ENCODE measurements at regions not wholly inside any gene's neighbourhood (a gene's known extent, or its start where the extent isn't known, plus 50 kb on each side); places are given as distances from the start of the nearest gene placed in this dataset.

GRCh38 chrX:148372925-148373324 lies 127.5 kb upstream of the AFF2 start:
- DNase-seq: no peak

- DNase-seq: no peak
Measured at GRCh38 chrX:148376342-148376741, 124.1 kb upstream of the AFF2 start.

DNA sequence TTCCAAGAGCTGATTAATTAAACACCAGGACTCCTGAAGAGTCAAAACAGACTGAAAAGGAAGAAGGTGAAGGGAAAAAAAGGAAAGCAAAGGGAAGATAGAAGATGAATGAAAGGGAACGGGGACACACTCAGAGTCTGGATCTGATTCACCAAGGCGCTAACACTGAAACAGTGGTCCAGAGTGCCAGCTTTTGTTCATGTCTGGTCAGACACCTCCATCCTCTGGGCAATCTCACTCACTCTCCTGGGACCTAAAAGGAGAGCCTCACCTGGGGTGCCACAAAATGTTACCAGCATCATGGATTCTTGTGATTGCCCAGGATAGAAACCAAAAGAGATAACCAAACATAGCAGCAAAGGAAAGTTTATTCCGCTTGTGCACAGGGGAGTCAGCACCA lies 120.3 kb upstream of the AFF2 start:
- no peak for DNase-seq

DNA sequence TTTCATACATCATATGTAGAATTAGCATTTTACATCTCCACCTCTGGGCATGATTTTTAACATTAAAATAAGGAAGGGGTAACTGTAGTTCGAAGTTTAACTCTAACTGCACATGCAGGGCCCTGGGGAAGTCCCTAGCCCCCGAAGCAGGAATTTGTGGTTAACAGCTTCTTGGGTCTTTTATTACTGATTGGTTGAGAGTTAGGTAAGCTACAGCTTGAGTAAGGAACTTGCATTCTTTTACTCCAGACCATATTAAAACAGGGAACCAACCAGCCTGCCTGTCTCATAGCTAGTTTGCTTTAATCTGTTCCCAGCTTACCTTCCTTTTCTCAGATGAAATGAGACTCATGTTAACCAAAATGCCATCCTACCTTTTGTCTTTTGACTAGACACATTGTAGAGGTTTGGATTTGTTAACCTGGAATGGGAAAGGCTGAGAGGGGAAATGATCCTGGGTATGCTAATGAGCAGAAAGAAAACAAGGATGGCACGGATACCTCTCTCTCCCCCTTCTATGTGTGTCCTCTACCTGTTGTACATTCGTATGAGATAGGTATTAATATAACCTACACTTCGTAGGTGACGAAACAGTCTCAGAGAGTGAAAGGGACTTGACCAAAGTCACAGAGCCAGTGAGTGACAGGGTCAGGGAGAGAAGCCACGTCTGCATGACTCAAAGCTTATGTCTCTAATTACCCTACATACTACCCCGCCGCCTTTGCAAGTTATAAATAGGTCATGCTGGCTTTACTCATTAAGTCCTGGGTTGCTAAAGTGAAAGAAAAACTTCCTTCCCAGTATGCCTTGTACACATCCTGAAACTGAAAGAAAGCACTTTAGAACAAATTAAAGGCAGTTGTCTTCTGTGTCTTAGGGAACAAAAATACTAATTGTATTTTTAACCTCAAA lies 119.5 kb upstream of the AFF2 start:
- peak; percentile 1 for DNase-seq

DNA sequence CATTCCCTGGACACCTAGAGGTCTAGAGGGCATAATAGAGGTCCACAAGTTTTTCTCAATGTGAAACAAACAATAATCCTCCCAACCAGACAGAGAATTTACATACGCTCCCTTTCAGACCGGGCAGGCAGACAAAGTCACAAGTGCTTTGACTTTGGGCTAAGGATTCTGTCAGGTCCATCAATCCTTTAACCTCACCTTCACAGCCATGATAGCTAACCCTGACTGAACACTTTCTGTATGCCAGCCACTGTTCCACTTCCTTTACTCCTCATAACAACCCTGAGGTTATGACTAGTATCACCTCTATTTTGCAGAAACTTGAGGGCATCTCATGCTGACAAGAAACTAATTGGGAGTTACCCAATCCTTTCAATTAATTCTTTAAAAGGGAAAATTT lies 118.8 kb upstream of the AFF2 start:
- no peak for DNase-seq

DNA sequence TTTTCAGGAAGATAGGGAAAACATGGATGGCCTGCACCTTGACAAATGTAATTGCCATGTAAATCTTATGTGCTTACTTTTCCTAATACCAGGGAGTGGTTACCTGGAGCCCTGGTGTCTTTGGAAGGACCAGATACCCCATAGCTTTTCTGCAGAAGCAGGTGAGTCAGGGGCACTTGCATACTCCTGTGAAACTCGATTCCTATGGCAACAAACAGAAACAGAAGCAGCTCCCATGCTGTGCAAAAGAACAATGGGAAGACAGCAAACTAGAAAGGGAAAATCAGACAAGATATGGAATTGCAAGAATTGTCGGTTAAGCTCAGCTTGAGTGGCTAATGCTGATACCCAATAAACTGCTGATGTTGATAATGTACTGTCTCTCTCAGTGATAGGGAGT lies 117.4 kb upstream of the AFF2 start:
- no peak for DNase-seq

- DNase-seq: no peak
Measured at GRCh38 chrX:148385471-148385870, 114.9 kb upstream of the AFF2 start.

DNA sequence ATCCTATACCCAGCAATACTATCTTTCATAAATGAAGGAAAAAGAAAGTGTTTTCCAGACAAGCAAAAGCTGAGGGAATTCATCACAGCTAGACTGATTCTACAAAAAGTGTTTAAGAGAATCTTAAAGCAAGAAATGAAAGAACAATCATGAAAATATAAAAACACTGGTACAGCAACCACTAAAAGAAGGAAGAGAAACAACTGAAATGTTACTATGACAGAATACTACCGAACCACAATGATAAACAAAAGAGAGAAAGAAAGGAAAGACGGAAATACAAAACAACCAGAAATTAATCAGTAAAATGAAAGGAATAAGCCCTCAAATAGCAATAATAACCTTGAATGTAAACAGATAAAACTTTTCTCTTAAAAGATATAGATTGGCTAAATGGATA lies 110.8 kb upstream of the AFF2 start:
- DNase-seq: no peak

DNA sequence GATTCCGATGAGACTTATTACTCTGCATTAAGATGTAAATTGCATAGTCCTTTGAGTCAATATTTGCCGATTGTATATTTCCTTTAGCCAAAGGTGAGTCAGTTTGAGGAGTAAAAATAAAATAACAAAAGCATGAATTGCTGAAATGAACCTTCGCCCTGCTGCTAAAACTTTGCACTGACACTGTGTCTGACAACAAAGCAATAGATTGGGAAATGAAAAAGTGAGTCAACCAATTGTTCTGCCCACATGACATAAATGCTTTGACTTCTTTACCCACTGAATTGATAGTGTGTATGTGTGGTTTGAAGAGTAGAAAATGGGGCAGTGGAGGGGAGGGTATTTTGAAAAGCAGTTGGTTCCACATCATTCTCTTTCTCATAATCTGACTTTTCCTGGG lies 88.4 kb upstream of the AFF2 start:
- DNase-seq: no peak

- no peak for DNase-seq
Measured at GRCh38 chrX:148416142-148416541, 84.3 kb upstream of the AFF2 start.

DNA sequence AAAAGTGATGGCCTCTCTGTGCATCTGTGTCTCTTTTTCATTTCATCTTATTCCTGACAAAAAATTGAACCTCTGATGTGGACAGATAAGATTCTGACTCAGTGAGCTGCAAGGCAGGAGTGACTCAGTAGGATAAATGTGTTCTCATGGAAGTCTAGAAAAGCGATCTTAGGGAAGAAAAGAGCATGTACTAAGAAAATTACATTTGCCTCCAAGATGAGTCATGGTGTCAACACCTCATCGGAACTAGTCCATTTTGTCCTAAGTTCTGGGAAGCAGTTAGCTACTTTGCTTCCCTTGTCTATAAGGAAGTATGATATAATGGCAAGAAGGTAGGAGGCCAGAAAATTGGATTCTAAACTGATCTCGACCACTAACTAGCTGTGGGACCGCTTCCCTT lies 83.5 kb upstream of the AFF2 start:
- DNase-seq: no peak

- DNase-seq: no peak
Measured at GRCh38 chrX:148417934-148418333, 82.5 kb upstream of the AFF2 start.

- no peak for DNase-seq
Measured at GRCh38 chrX:148422526-148422925, 77.9 kb upstream of the AFF2 start.

DNA sequence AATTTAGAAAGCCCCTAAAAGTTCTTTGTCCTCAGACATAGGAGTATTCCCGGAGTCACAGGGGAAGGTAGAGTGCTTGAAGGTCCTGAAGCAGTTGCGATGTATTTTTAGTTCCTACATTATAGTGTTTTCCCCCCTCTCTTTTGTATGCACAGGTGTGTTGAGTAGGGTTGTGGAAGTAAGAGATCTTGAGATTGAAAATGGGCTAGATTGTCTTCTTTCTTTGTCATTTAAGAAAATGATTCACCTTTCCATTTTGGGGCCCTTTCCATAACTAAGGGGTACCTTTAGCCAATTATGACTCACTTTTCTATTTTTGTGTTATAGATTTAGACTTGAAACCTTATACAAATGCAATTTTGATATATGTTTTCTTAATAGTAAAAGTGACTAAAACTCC lies 75.8 kb upstream of the AFF2 start:
- DNase-seq: no peak

GRCh38 chrX:148426467-148426866 lies 74.0 kb upstream of the AFF2 start:
- no peak for DNase-seq

DNA sequence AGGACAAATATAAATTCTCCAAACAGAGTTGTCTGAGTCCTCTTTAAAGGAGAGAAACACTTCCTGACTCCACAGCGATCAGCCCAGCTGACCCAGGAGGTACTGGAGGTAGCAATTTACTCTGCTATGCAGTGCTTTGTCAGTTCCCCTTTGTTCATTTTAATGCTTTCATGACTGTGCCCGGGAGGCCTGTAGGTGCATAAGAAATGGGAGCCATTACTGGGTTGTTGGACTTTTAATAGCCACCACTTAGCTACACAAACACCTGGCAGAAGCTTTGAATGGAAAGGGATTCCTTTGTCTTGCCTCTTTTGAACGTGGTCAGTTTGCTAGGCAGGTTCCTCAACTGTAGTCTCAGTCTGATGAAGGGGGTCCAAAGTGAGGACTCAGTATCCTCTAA lies 59.0 kb upstream of the AFF2 start:
- no peak for DNase-seq

DNA sequence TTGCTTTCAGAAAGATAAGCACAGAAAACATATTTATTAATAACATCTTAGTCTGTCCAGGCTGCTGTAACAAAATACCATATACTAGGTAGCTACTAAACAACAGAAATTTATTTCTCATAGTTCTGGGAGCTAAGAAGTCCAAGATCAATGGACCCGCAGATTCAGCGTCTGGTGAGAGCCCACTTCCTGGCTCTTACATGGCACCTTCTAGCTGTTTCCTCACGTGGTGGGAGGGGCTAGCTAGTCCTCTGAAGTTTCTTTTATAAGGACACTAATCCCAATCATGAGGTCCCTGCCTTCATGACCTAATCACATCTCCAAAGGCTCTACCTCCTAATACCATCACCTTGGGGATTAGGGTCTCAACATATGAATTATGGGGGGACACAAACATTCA lies 57.2 kb upstream of the AFF2 start:
- no peak for DNase-seq

DNA sequence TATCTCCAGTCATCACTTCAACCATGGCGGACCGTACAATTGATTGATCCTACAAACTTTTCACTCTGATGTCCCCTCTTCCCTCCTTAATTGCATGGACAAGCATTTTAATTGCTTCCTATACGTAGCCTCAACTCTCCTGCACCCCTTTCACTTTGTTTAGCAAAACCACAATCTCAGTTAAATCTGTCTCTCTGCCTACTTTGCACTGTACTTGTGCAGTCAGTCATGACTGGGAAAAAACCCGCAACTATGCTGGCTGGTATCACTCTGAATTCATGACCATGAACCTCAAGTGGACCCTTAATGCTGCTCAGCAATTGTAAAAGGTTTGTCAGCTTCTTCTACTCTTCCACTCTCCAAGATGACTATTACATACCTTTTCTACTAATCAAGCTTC lies 51.7 kb upstream of the AFF2 start:
- DNase-seq: no peak
